GM18507 (cell line): ENCODE measurements at regions not wholly inside any gene's neighbourhood (a gene's known extent, or its start where the extent isn't known, plus 50 kb on each side); places are given as distances from the start of the nearest gene placed in this dataset.
"Not testable (repeated sequence)": the region's sequence is repeated elsewhere in the genome, so short reads cannot be mapped to it uniquely, and the experiment has no call there.

Source experiments
- DNase-seq: peaks from one replicate; pipeline ENCODE4 v3.0.0; 2011; ENCODE audit warnings: low read depth; ENCODE audit not compliant: insufficient read length; ENCODE audit errors: extremely low spot score
- FAIRE-seq: peaks from 2 replicates; lab custom pipeline; 2011; peaks lifted over from hg19 to GRCh38; lab: Jason Lieb, UNC

- DNase-seq = no peak
- no peak for FAIRE-seq
Measured at GRCh38 chr7:106584914-106585759, 75.8 kb downstream of the CCDC71L start.

- no peak for DNase-seq
Measured at GRCh38 chr7:106583706-106584690, 77.0 kb downstream of the CCDC71L start.

GRCh38 chr7:106583100-106583499, 77.9 kb downstream of the CCDC71L start:
- FAIRE-seq (no peak), DNase-seq (no peak)

More at GRCh38 chr7:106583706-106584690, 77.0 kb downstream of the CCDC71L start:
- no peak for FAIRE-seq

GRCh38 chr7:106582365-106582764, 78.6 kb downstream of the CCDC71L start:
- no peak for DNase-seq
- FAIRE-seq = no peak

- not testable (repeated sequence) for FAIRE-seq, DNase-seq
Measured at GRCh38 chr7:106579086-106579485, 81.9 kb downstream of the CCDC71L start.

GRCh38 chr7:106575138-106575823, 85.7 kb downstream of the CCDC71L start:
- FAIRE-seq (no peak), DNase-seq (no peak)

GRCh38 chr7:106573738-106574137, 87.2 kb downstream of the CCDC71L start:
- DNase-seq (no peak), FAIRE-seq (no peak)

- FAIRE-seq (no peak), DNase-seq (no peak)
Measured at GRCh38 chr7:106573125-106573663, 87.8 kb downstream of the CCDC71L start.

- no peak for FAIRE-seq
Measured at GRCh38 chr7:106572394-106573124, 88.4 kb downstream of the CCDC71L start.

GRCh38 chr7:106571563-106571962, 89.4 kb downstream of the CCDC71L start:
- FAIRE-seq (no peak), DNase-seq (no peak)

More at GRCh38 chr7:106572394-106573124, 88.4 kb downstream of the CCDC71L start:
- no peak for DNase-seq

GRCh38 chr7:106570948-106571418, 90.0 kb downstream of the CCDC71L start:
- DNase-seq = no peak
- no peak for FAIRE-seq

- FAIRE-seq (no peak), DNase-seq (no peak)
Measured at GRCh38 chr7:106570146-106570545, 90.8 kb downstream of the CCDC71L start.

- DNase-seq = no peak
- no peak for FAIRE-seq
Measured at GRCh38 chr7:106569500-106569929, 91.4 kb downstream of the CCDC71L start.

GRCh38 chr7:106568680-106569499, 92.1 kb downstream of the CCDC71L start:
- no peak for FAIRE-seq
- DNase-seq = no peak

- no peak for DNase-seq
Measured at GRCh38 chr7:106568002-106568679, 92.8 kb downstream of the CCDC71L start.

GRCh38 chr7:106567204-106568001, 93.6 kb downstream of the CCDC71L start:
- DNase-seq, FAIRE-seq: not testable (repeated sequence)

More at GRCh38 chr7:106568002-106568679, 92.8 kb downstream of the CCDC71L start:
- FAIRE-seq = no peak
